Hepatocyte (in vitro differentiated cells): ENCODE measurements at regions not wholly inside any gene's neighbourhood (a gene's known extent, or its start where the extent isn't known, plus 50 kb on each side); places are given as distances from the start of the nearest gene placed in this dataset.

ENCODE experiments used
- EZH2 ChIP-seq: fragments of 200-600 bp; sonication (generic); IDR thresholded peaks from 2 replicates; pipeline ENCODE4 v1.6.1; 2016; ENCODE audit warnings: antibody characterized with exemption, mild to moderate bottlenecking, borderline replicate concordance
- EZH2phosphoT487 ChIP-seq: fragments of 200-600 bp; sonication (generic); IDR thresholded peaks from one replicate; pipeline ENCODE4 v1.6.1; 2018; ENCODE audit warnings: antibody characterized with exemption, mild to moderate bottlenecking, low read depth, moderate library complexity; ENCODE audit not compliant: unreplicated experiment, severe bottlenecking
- TF ChIP-seq, protein P1 (sequence below): fragments of 200-600 bp; sonication (generic); IDR thresholded peaks from 2 replicates; pipeline ENCODE4 v1.5.1; 2016; ENCODE audit warnings: antibody characterized with exemption, mild to moderate bottlenecking; ENCODE audit not compliant: poor library complexity

DNA sequence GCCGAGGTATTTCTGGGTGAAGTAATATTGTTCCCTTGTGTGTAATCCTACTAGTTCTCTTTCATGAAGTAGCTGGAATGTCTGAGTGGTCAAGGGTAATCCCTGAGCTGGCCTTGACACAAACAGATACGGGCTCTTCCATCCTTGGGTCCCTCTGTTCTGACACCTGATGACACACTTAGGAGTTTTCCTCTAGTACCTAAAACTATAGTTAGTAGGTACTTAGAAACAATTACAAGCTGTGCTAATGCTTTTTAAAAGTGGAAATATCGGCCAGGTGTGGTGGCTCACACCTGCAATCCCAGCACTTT, 59.2 kb upstream of the IL1R1 start:
- TF ChIP-seq, protein P1, sequence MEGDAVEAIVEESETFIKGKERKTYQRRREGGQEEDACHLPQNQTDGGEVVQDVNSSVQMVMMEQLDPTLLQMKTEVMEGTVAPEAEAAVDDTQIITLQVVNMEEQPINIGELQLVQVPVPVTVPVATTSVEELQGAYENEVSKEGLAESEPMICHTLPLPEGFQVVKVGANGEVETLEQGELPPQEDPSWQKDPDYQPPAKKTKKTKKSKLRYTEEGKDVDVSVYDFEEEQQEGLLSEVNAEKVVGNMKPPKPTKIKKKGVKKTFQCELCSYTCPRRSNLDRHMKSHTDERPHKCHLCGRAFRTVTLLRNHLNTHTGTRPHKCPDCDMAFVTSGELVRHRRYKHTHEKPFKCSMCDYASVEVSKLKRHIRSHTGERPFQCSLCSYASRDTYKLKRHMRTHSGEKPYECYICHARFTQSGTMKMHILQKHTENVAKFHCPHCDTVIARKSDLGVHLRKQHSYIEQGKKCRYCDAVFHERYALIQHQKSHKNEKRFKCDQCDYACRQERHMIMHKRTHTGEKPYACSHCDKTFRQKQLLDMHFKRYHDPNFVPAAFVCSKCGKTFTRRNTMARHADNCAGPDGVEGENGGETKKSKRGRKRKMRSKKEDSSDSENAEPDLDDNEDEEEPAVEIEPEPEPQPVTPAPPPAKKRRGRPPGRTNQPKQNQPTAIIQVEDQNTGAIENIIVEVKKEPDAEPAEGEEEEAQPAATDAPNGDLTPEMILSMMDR: no peak
- no peak for TF ChIP-seq EZH2
- no peak for TF ChIP-seq EZH2phosphoT487
